ENCODE measurements at regions not wholly inside any gene's neighbourhood (a gene's known extent, or its start where the extent isn't known, plus 50 kb on each side); places are given as distances from the start of the nearest gene placed in this dataset.

DNA sequence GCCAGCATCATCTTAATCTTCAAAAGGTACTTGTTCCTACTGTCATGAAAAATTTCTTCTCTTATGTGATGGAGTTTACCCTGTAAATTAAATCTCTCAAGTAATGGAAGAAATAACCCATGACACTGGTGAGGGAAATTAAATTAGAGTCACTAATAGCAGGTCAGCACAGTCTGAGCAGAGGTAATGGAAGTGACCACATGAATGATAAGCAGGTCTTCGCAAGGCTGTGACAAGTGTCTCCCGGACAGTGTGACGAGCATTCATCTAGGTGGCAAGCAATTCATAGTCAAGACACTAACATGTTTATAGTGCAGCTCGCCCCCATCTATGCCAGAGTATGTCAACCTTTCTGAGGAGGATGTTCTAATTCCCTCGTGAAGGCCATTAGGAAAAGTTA is 249.2 kb downstream of the FRK start:
- Histone ChIP-seq H3K4me2 (ENCODE audit: insufficient read depth, low read length) (no peak overlapping the region), H3K27me3 (ENCODE audit: control insufficient read depth in 2 of 2, insufficient read depth in 2 of 2, low read length in 2 of 2) (no peaks in the 10 kb centered on the region), H3K79me2 (ENCODE audit: control insufficient read depth, insufficient read depth, low read length) (no peaks in the 10 kb centered on the region), H3K9me3 (replicated peaks; ENCODE audit: control insufficient read depth, insufficient read depth, low read length) (no peaks in the 10 kb centered on the region), H2AFZ (ENCODE audit: low read depth, low read length) (no peak overlapping the region), H3K4me3 (replicated peaks in 1 of 3; ENCODE audit: insufficient read depth in 1 of 3, low read depth in 1 of 3, low read length in 3 of 3) (no peak overlapping the region), H3K27ac (ENCODE audit: insufficient read depth, low read depth, low read length) (no peak overlapping the region), H3K9me1 (replicated peaks; ENCODE audit: control insufficient read depth, extremely low read depth, insufficient read depth, low read length) (no peaks in the 10 kb centered on the region), H4K20me1 (replicated peaks; ENCODE audit: control insufficient read depth, extremely low read depth, insufficient read depth, low read length) (no peaks in the 10 kb centered on the region), H3K4me1 (ENCODE audit: control insufficient read depth, extremely low read depth, insufficient read depth, low read length) (no peaks in the 10 kb centered on the region), H3K9ac (replicated peaks; ENCODE audit: extremely low read depth, insufficient read depth, low read length) (no peak overlapping the region), H3K36me3 (ENCODE audit: control insufficient read depth in 2 of 2, extremely low read depth in 1 of 2, insufficient read depth in 2 of 2, low read length in 2 of 2) (no peaks in the 10 kb centered on the region)
- no peak for DNase-seq (ENCODE audit: low read depth, low spot score)
- TF ChIP-seq JUN (IDR thresholded peaks at IDR 0.05; ENCODE audit: borderline replicate concordance, insufficient read depth, insufficient read length, low read depth) (no peak), POLR2A (IDR thresholded peaks at IDR 0.05; ENCODE audit: low read depth, low read length) (no peak), GATA2 (IDR thresholded peaks at IDR 0.05; ENCODE audit: insufficient read depth, insufficient read length, low read depth, low read length) (no peak), EZH2 (IDR thresholded peaks at IDR 0.05; ENCODE audit: borderline replicate concordance, low read depth, low read length, severe bottlenecking) (no peak), POLR2AphosphoS5 (IDR thresholded peaks at IDR 0.05; ENCODE audit: insufficient read depth, low read depth, low read length) (no peak), MYC (IDR thresholded peaks at IDR 0.05; ENCODE audit: low read depth, low read length) (no peak), FOS (IDR thresholded peaks at IDR 0.05; ENCODE audit: borderline replicate concordance, insufficient read depth, low read length) (no peak)
- TF ChIP-seq, protein P1, sequence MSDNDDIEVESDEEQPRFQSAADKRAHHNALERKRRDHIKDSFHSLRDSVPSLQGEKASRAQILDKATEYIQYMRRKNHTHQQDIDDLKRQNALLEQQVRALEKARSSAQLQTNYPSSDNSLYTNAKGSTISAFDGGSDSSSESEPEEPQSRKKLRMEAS (IDR thresholded peaks at IDR 0.05; ENCODE audit: insufficient read depth, insufficient read length) = no peak
- TF ChIP-seq, protein P2, sequence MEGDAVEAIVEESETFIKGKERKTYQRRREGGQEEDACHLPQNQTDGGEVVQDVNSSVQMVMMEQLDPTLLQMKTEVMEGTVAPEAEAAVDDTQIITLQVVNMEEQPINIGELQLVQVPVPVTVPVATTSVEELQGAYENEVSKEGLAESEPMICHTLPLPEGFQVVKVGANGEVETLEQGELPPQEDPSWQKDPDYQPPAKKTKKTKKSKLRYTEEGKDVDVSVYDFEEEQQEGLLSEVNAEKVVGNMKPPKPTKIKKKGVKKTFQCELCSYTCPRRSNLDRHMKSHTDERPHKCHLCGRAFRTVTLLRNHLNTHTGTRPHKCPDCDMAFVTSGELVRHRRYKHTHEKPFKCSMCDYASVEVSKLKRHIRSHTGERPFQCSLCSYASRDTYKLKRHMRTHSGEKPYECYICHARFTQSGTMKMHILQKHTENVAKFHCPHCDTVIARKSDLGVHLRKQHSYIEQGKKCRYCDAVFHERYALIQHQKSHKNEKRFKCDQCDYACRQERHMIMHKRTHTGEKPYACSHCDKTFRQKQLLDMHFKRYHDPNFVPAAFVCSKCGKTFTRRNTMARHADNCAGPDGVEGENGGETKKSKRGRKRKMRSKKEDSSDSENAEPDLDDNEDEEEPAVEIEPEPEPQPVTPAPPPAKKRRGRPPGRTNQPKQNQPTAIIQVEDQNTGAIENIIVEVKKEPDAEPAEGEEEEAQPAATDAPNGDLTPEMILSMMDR (IDR thresholded peaks at IDR 0.05; ENCODE audit: extremely low read depth in 1 of 2, insufficient read depth in 1 of 2, low read depth in 1 of 2, low read length in 2 of 2) = no peak
- dilution Hi-C loops (cut with MboI; ENCODE audit: extremely low pct_ligation_motif_present, low sequenced_read_pairs) (no loop called here), intact Hi-C loops (cut with micrococcal nuclease) (no loop called here)
- POLR2A ChIA-PET = no interaction called here
- CTCF ChIA-PET = no interaction called here
- no TSS peak for BruUV-seq (replicated peaks)
- no peak for FAIRE-seq
